Kidney (tissue), 13 donors: ENCODE measurements at regions not wholly inside any gene's neighbourhood (a gene's known extent, or its start where the extent isn't known, plus 50 kb on each side); places are given as distances from the start of the nearest gene placed in this dataset.

ENCODE experiments used
- DNase-seq, 5 donors: peaks; one replicate each; pipeline ENCODE4 v3.0.0-alpha.2; 2013 to 2020
- FAIRE-seq: peaks from 2 replicates; lab custom pipeline; 2012; peaks lifted over from hg19 to GRCh38; lab: Jason Lieb, UNC
- H3K27ac ChIP-seq, 2 donors: one replicate each; pipeline ENCODE4 v1.7.0; 2013; ENCODE audit warnings: low read depth in 2 of 2, low read length in 2 of 2, inconsistent platforms in 1 of 2
- H3K27me3 ChIP-seq: one replicate; pipeline ENCODE4 v1.7.1; 2013; ENCODE audit warnings: low read length, inconsistent platforms; ENCODE audit not compliant: control insufficient read depth, insufficient read depth
- H3K36me3 ChIP-seq, 3 donors: one replicate each; pipeline versions ENCODE4 v1.7.0 to v1.7.1; 2013; ENCODE audit warnings: low read length in 3 of 3, control low read depth in 1 of 3, inconsistent platforms in 1 of 3; ENCODE audit not compliant: insufficient read depth in 3 of 3, control insufficient read depth in 2 of 3
- H3K4me1 ChIP-seq, 3 donors: one replicate each; pipeline versions ENCODE4 v1.7.0 to v1.7.1; 2013; ENCODE audit warnings: low read length in 3 of 3, inconsistent platforms in 1 of 3, low read depth in 1 of 3; ENCODE audit not compliant: control insufficient read depth in 2 of 3, insufficient read depth in 2 of 3
- H3K4me3 ChIP-seq, 3 donors: one replicate each; pipeline versions ENCODE4 v1.7.0 to v1.8.1; 2013; ENCODE audit warnings: low read length in 3 of 3, control low read depth in 1 of 3, inconsistent platforms in 1 of 3
- H3K9ac ChIP-seq, 3 donors: one replicate each; pipeline versions ENCODE4 v1.7.0 to v1.7.1; 2013; ENCODE audit warnings: low read length in 3 of 3, control low read depth in 1 of 3, inconsistent platforms in 1 of 3
- H3K9me3 ChIP-seq, 3 donors: one replicate each; pipeline versions ENCODE4 v1.7.0 to v1.7.1; 2013; ENCODE audit warnings: low read length in 3 of 3, control low read depth in 1 of 3, inconsistent platforms in 1 of 3; ENCODE audit not compliant: control insufficient read depth in 2 of 3, insufficient read depth in 1 of 3
- CTCF ChIP-seq: IDR thresholded peaks from 3 replicates; pipeline ENCODE4 v1.5.1; 2012; ENCODE audit warnings: mild to moderate bottlenecking, moderate library complexity, borderline replicate concordance; ENCODE audit not compliant: insufficient read depth; ENCODE audit errors: extremely low read depth
- intact Hi-C: fragments of 100-400 bp; cut with DNase I; formaldehyde crosslinking; loops from one replicate; pipeline ENCODE4 v1.11.1; 2022
- donor health status: control.
- donor health status: control.
- donor health status: control.
- donor health status: control.
- donor health status: control.
- donor health status: DM: yes; HTN: yes; CAD: no.
- donor health status: Normal renal cell carcinoma (clear cell type).

- TF ChIP-seq CTCF, result no peak
- DNase-seq (no peak), FAIRE-seq (no peak)
- Histone ChIP-seq H3K27ac (no peak overlapping the region), H3K27me3 (no peaks in the 10 kb centered on the region), H3K4me3 (no peak overlapping the region), H3K4me1 (no peaks in the 10 kb centered on the region), H3K36me3 (no peaks in the 10 kb centered on the region), H3K9me3 (no peaks in the 10 kb centered on the region), H3K9ac (no peak overlapping the region)
- intact Hi-C loops, result no loop called here
Measured at GRCh38 chr4:17284323-17285175, 227.3 kb downstream of the QDPR start.

GRCh38 chr4:17283832-17284231 lies 228.1 kb downstream of the QDPR start:
- H3K27ac ChIP-seq, result no peak overlapping the region
- H3K4me1 ChIP-seq, result no peaks in the 10 kb centered on the region
- no peak for TF ChIP-seq CTCF
- no peaks in the 10 kb centered on the region for H3K27me3 ChIP-seq
- no peaks in the 10 kb centered on the region for H3K9me3 ChIP-seq
- no peak overlapping the region for H3K9ac ChIP-seq
- DNase-seq (no peak), FAIRE-seq (no peak)
- H3K36me3 ChIP-seq, result no peaks in the 10 kb centered on the region
- H3K4me3 ChIP-seq, result no peak overlapping the region
- intact Hi-C loops, result no loop called here

- H3K4me3 ChIP-seq, result no peak overlapping the region
- intact Hi-C loops, result no loop called here
Measured at GRCh38 chr4:17283251-17283650, 228.6 kb downstream of the QDPR start.

More at GRCh38 chr4:17283251-17283650, 228.6 kb downstream of the QDPR start:
- H3K9me3 ChIP-seq, result no peaks in the 10 kb centered on the region
- H3K4me1 ChIP-seq, result no peaks in the 10 kb centered on the region
- no peaks in the 10 kb centered on the region for H3K27me3 ChIP-seq
- no peak overlapping the region for H3K9ac ChIP-seq
- H3K36me3 ChIP-seq, result no peaks in the 10 kb centered on the region
- DNase-seq (no peak), FAIRE-seq (no peak)
- no peak overlapping the region for H3K27ac ChIP-seq
- TF ChIP-seq CTCF, result no peak
